ENCODE measurements at regions not wholly inside any gene's neighbourhood (a gene's known extent, or its start where the extent isn't known, plus 50 kb on each side); places are given as distances from the start of the nearest gene placed in this dataset.

- intact Hi-C loops (cut with DNase I): no loop called here
- no peak for DNase-seq (ENCODE audit: low spot score)
Measured at GRCh38 chr12:93115646-93116045, 186.6 kb upstream of the EEA1 start.

GRCh38 chr12:93116632-93117031 lies 187.5 kb upstream of the EEA1 start:
- intact Hi-C loops (cut with DNase I): no loop called here
- no peak for DNase-seq (ENCODE audit: low spot score)

GRCh38 chr12:93121729-93122488 lies 192.8 kb upstream of the EEA1 start:
- intact Hi-C loops (cut with DNase I): no loop called here
- no peak for DNase-seq (ENCODE audit: low spot score)

GRCh38 chr12:93122569-93123091 lies 193.5 kb upstream of the EEA1 start:
- intact Hi-C loops (cut with DNase I): no loop called here
- DNase-seq (ENCODE audit: low spot score): no peak

GRCh38 chr12:93125126-93125525 lies 196.0 kb upstream of the EEA1 start:
- intact Hi-C loops (cut with DNase I): no loop called here

GRCh38 chr12:93126069-93126474 lies 197.0 kb upstream of the EEA1 start:
- no peak for DNase-seq (ENCODE audit: low spot score)
- intact Hi-C loops (cut with DNase I): no loop called here

More at GRCh38 chr12:93125126-93125525, 196.0 kb upstream of the EEA1 start:
- no peak for DNase-seq (ENCODE audit: low spot score)

GRCh38 chr12:93127107-93127560 lies 198.0 kb upstream of the EEA1 start:
- intact Hi-C loops (cut with DNase I): no loop called here
- DNase-seq (ENCODE audit: low spot score): no peak

- intact Hi-C loops (cut with DNase I): no loop called here
- no peak for DNase-seq (ENCODE audit: low spot score)
Measured at GRCh38 chr12:93127582-93128331, 198.7 kb upstream of the EEA1 start.

GRCh38 chr12:93128332-93128707 lies 199.2 kb upstream of the EEA1 start:
- intact Hi-C loops (cut with DNase I): no loop called here
- no peak for DNase-seq (ENCODE audit: low spot score)

GRCh38 chr12:93130366-93131054 lies 201.4 kb upstream of the EEA1 start:
- intact Hi-C loops (cut with DNase I): no loop called here
- DNase-seq (ENCODE audit: low spot score): no peak

- DNase-seq (ENCODE audit: low spot score): no peak
- intact Hi-C loops (cut with DNase I): no loop called here
Measured at GRCh38 chr12:93133361-93133760, 204.3 kb upstream of the EEA1 start.

- DNase-seq (ENCODE audit: low spot score): no peak
- intact Hi-C loops (cut with DNase I): no loop called here
Measured at GRCh38 chr12:93134175-93134890, 205.2 kb upstream of the EEA1 start.

GRCh38 chr12:93134893-93135285 lies 205.8 kb upstream of the EEA1 start:
- intact Hi-C loops (cut with DNase I): no loop called here
- DNase-seq (ENCODE audit: low spot score): no peak

GRCh38 chr12:93135286-93136239 lies 206.5 kb upstream of the EEA1 start:
- intact Hi-C loops (cut with DNase I): no loop called here
- no peak for DNase-seq (ENCODE audit: low spot score)

GRCh38 chr12:93136253-93137055 lies 207.4 kb upstream of the EEA1 start:
- no peak for DNase-seq (ENCODE audit: low spot score)
- intact Hi-C loops (cut with DNase I): no loop called here

- no peak for DNase-seq (ENCODE audit: low spot score)
- intact Hi-C loops (cut with DNase I): no loop called here
Measured at GRCh38 chr12:93137656-93138612, 208.8 kb upstream of the EEA1 start.
